ENCODE measurements at regions not wholly inside any gene's neighbourhood (a gene's known extent, or its start where the extent isn't known, plus 50 kb on each side); places are given as distances from the start of the nearest gene placed in this dataset.

GRCh38 chr6:159099276-159099675 lies 54.5 kb upstream of the TAGAP start:
- DNase-seq = no peak

GRCh38 chr6:159098636-159099106 lies 53.9 kb upstream of the TAGAP start:
- DNase-seq = peak in 3 of 4 experiments; percentile 23 to 33 (median 28)

DNA sequence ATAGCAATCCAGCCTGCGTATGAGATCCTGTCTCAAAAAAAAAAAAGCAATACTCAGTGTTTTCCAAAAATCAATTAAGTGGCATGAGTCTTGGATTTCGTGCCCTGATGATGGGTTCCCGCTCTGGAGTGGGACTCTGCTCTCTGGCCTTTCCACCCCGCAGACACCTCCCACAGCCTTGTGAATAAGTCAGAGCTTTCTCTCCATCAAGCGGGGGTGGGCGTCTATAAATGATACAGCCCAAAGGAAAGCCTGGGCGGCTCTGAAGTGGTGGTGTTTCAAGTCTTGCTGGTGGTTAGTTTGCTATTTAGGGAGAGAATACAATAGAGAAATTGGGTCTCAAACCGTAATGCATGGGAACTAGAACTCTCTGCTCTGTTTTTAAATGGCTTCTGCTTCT lies 52.5 kb upstream of the TAGAP start:
- DNase-seq = no peak

GRCh38 chr6:159095616-159096015 lies 50.8 kb upstream of the TAGAP start:
- DNase-seq = no peak

DNA sequence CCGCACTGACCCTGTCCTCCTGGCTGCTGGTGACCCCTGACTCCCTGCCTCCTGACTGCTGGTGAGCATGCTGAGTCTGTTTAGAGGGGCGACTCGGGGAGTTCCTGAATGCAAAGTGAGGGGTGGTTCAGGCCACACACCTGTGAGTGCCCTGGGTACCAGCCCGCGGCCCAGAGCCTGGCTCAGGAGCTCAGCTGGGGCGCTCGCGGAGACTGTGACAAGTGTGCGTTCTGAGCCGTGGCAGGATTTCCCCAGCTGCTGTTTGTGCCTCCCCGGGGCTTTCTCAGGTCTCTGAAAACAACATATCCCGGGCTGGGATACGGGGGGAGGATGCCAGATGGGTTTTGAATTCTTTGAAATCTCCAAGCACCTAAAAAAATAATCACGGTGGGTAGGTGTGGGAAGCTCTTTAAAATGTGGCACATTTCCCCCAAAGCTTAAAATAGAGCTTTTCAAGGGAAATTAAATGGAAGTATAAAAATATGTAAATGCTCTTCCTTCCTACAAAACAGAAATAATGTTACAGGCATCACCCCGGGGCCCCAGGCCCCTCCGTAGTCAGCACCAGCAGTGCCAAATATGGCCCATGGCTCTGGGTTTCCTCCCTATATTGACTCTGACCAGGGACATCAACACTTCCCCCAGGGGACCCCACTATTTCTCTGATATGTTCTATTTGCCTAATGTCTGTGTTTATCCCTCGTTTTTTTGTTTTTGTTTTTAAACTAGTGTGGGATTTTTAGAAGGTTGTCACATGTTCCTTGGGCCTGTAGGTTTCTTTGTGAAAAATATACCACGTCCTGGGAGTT lies 49.9 kb upstream of the TAGAP start:
- DNase-seq = peak in 1 of 4 experiments; percentile 17
